ENCODE measurements at regions not wholly inside any gene's neighbourhood (a gene's known extent, or its start where the extent isn't known, plus 50 kb on each side); places are given as distances from the start of the nearest gene placed in this dataset.

GRCh38 chr3:161866176-161866575 lies 369.6 kb downstream of the OTOL1 start:
- no peak for ATAC-seq (ENCODE audit: insufficient number of reproducible peaks, low FRiP score, low read depth)
- H3K4me3 ChIP-seq, result no peak overlapping the region
- H3K4me1 ChIP-seq (ENCODE audit: control insufficient read depth in 1 of 2, low read depth in 2 of 2), result no peaks in the 10 kb centered on the region
- no peak for TF ChIP-seq CTCF (IDR thresholded peaks at IDR 0.05)
- H3K27me3 ChIP-seq (replicated peaks; ENCODE audit: insufficient read depth), result no peaks in the 10 kb centered on the region
- H3K27ac ChIP-seq, result no peak overlapping the region
- no peak for DNase-seq (ENCODE audit: low spot score)
- no peaks in the 10 kb centered on the region for H3K36me3 ChIP-seq
- no peaks in the 10 kb centered on the region for H3K9me3 ChIP-seq

GRCh38 chr3:161875483-161875882 lies 378.9 kb downstream of the OTOL1 start:
- H3K4me1 ChIP-seq (ENCODE audit: control insufficient read depth in 1 of 2, low read depth in 2 of 2), result no peaks in the 10 kb centered on the region
- no peaks in the 10 kb centered on the region for H3K9me3 ChIP-seq
- no peak for TF ChIP-seq CTCF (IDR thresholded peaks at IDR 0.05)

GRCh38 chr3:161879470-161879869 lies 382.9 kb downstream of the OTOL1 start:
- H3K27ac ChIP-seq, result no peak overlapping the region
- no peaks in the 10 kb centered on the region for H3K4me1 ChIP-seq (ENCODE audit: control insufficient read depth in 1 of 2, low read depth in 2 of 2)
- TF ChIP-seq CTCF (IDR thresholded peaks at IDR 0.05), result no peak
- ATAC-seq (ENCODE audit: insufficient number of reproducible peaks, low FRiP score, low read depth), result no peak
- H3K4me3 ChIP-seq, result no peak overlapping the region
- no peaks in the 10 kb centered on the region for H3K36me3 ChIP-seq
- DNase-seq (ENCODE audit: low spot score), result no peak
- no peaks in the 10 kb centered on the region for H3K9me3 ChIP-seq
- H3K27me3 ChIP-seq (replicated peaks; ENCODE audit: insufficient read depth), result no peaks in the 10 kb centered on the region

More at GRCh38 chr3:161875483-161875882, 378.9 kb downstream of the OTOL1 start:
- ATAC-seq (ENCODE audit: insufficient number of reproducible peaks, low FRiP score, low read depth) (no peak), DNase-seq (ENCODE audit: low spot score) (no peak)
- no peaks in the 10 kb centered on the region for H3K36me3 ChIP-seq
- no peak overlapping the region for H3K27ac ChIP-seq
- H3K27me3 ChIP-seq (replicated peaks; ENCODE audit: insufficient read depth), result no peaks in the 10 kb centered on the region
- H3K4me3 ChIP-seq, result no peak overlapping the region

- ATAC-seq (ENCODE audit: insufficient number of reproducible peaks, low FRiP score, low read depth) (no peak), DNase-seq (ENCODE audit: low spot score) (no peak)
- no peaks in the 10 kb centered on the region for H3K27me3 ChIP-seq (replicated peaks; ENCODE audit: insufficient read depth)
- no peaks in the 10 kb centered on the region for H3K36me3 ChIP-seq
- H3K4me1 ChIP-seq (ENCODE audit: control insufficient read depth in 1 of 2, low read depth in 2 of 2), result no peaks in the 10 kb centered on the region
- no peak for TF ChIP-seq CTCF (IDR thresholded peaks at IDR 0.05)
- no peaks in the 10 kb centered on the region for H3K9me3 ChIP-seq
- H3K4me3 ChIP-seq, result no peak overlapping the region
- no peak overlapping the region for H3K27ac ChIP-seq
Observed at GRCh38 chr3:161884830-161885229, 388.2 kb downstream of the OTOL1 start.

- no peak for TF ChIP-seq CTCF (IDR thresholded peaks at IDR 0.05)
- H3K4me1 ChIP-seq (ENCODE audit: control insufficient read depth in 1 of 2, low read depth in 2 of 2), result no peaks in the 10 kb centered on the region
- no peaks in the 10 kb centered on the region for H3K27me3 ChIP-seq (replicated peaks; ENCODE audit: insufficient read depth)
- no peaks in the 10 kb centered on the region for H3K9me3 ChIP-seq
- H3K4me3 ChIP-seq, result no peak overlapping the region
- no peak for DNase-seq (ENCODE audit: low spot score)
- H3K27ac ChIP-seq, result no peak overlapping the region
- no peak for ATAC-seq (ENCODE audit: insufficient number of reproducible peaks, low FRiP score, low read depth)
- no peaks in the 10 kb centered on the region for H3K36me3 ChIP-seq
Observed at GRCh38 chr3:161890147-161890625, 393.6 kb downstream of the OTOL1 start.

Measured in thoracic aorta (tissue), 2 donors.